ENCODE measurements at regions not wholly inside any gene's neighbourhood (a gene's known extent, or its start where the extent isn't known, plus 50 kb on each side); places are given as distances from the start of the nearest gene placed in this dataset.

- TF ChIP-seq MXI1 (IDR thresholded peaks at IDR 0.05; ENCODE audit: low read depth, low read length) (no peak), JUND (IDR thresholded peaks at IDR 0.05) (no peak), EP300 (IDR thresholded peaks at IDR 0.05; ENCODE audit: borderline replicate concordance in 1 of 2, low read depth in 1 of 2, low read length in 1 of 2) (no peak), MAX (IDR thresholded peaks at IDR 0.05; ENCODE audit: low read depth) (no peak)
These were observed 323.5 kb downstream of the PLK2 start for GRCh38 chr5:58136406-58136805.
